Adrenal gland (tissue), 9 donors: ENCODE measurements at regions not wholly inside any gene's neighbourhood (a gene's known extent, or its start where the extent isn't known, plus 50 kb on each side); places are given as distances from the start of the nearest gene placed in this dataset.

Experiments
- DNase-seq, 7 donors: peaks; one replicate each; pipeline ENCODE4 v3.0.0-alpha.2; 2019 to 2020
- H3K27ac ChIP-seq, 5 donors: fragments of 200-600 bp; sonication (generic) in 4 of 5; 1 replicate in 3 of 5; 2 replicates in 2 of 5; pipeline versions ENCODE4 v1.5.1 to v1.8.0; 2016 to 2020; ENCODE audit warnings: mild to moderate bottlenecking in 1 of 5
- H3K27me3 ChIP-seq: fragments of 200-600 bp; 2 replicates; pipeline ENCODE4 v1.8.0; 2021
- H3K36me3 ChIP-seq, 2 donors: fragments of 200-600 bp; replicated peaks in 1 of 2; 1 replicate in 1 of 2; 2 replicates in 1 of 2; pipeline versions ENCODE4 v1.5.1 to v1.8.0; 2018 to 2022
- H3K4me1 ChIP-seq, 2 donors: fragments of 200-600 bp; replicated peaks in 1 of 2; 1 replicate in 1 of 2; 2 replicates in 1 of 2; pipeline versions ENCODE4 v1.5.1 to v1.8.0; 2018 to 2021
- H3K4me3 ChIP-seq, 4 donors: fragments of 200-600 bp; sonication (generic) in 3 of 4; one replicate each; pipeline ENCODE4 v1.5.1; 2016 to 2018
- H3K9me3 ChIP-seq, 3 donors: fragments of 200-600 bp; sonication (generic) in 1 of 3; replicated peaks in 1 of 3; 1 replicate in 2 of 3; 2 replicates in 1 of 3; pipeline versions ENCODE4 v1.5.1 to v1.8.0; 2016 to 2021
- POLR2A ChIP-seq, 2 donors: fragments of 450-650 bp; IDR thresholded peaks; one replicate each; pipeline ENCODE4 v1.6.1; 2017; ENCODE audit warnings: antibody characterized with exemption in 2 of 2, mild to moderate bottlenecking in 2 of 2, moderate library complexity in 1 of 2
- WGBS, 4 donors: extraction: QIAGEN DNeasy Blood & Tissue Kit in 2 of 4; methylation state at CpG; one replicate each; pipeline versions ENCODE4 v1.1.5 to v1.1.7; 2013 to 2017; 5-methylcytosine and 5-hydroxymethylcytosine counted together
- intact Hi-C, 2 donors: fragments of 100-400 bp; cut with DNase I; formaldehyde crosslinking; loops; one replicate each; pipeline versions ENCODE4 v1.14.1 to v1.15.0; 2022 to 2023
- TF ChIP-seq, protein P1 (sequence below), 6 experiments: fragments of 450-650 bp in 4 of 6; fragments of 200-600 bp in 2 of 6; sonication (generic) in 1 of 6; IDR thresholded peaks; 1 replicate in 5 of 6; 2 replicates in 1 of 6; pipeline versions ENCODE4 v1.5.1 to v1.8.0; 2016 to 2021; ENCODE audit warnings: antibody characterized with exemption in 6 of 6, mild to moderate bottlenecking in 2 of 6, moderate library complexity in 1 of 6
- donor health status: healthy with polysubstance abuse.
- donor health status: Bipolar disorder and iron deficiency.
- donor health status: DM: yes; HTN: yes; CAD: no.
- donor health status: DM: no; HTN: no; CAD: no.
- donor health status: DM: no; HTN: no; CAD: no.

DNA sequence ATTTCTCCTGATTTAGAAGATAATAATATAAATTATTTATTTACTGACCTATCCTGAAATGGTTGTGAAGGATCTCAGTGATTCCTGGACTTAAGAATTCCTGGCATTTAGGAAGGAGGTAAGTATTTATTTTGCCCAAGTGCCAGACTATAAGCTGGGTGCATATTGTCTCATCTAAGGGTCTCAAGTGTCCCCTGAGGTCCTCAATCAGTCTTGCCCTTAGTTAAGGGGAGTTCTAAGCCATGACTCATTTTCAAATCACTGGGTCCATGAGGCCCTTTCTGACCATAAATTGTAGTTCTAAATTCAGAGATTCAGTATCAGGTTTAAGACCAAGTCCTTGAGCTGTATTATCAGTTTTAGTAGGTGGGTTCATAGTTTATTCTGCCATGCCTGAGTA is 251.6 kb upstream of the MEOX2 start:
- no peak for DNase-seq
- H3K27ac ChIP-seq: no peak overlapping the region
- no peak overlapping the region for H3K4me3 ChIP-seq
- no peaks in the 10 kb centered on the region for H3K27me3 ChIP-seq
- no peaks in the 10 kb centered on the region for H3K9me3 ChIP-seq
- no peaks in the 10 kb centered on the region for H3K4me1 ChIP-seq
- intact Hi-C loops: no loop called here
- TF ChIP-seq, protein P1, sequence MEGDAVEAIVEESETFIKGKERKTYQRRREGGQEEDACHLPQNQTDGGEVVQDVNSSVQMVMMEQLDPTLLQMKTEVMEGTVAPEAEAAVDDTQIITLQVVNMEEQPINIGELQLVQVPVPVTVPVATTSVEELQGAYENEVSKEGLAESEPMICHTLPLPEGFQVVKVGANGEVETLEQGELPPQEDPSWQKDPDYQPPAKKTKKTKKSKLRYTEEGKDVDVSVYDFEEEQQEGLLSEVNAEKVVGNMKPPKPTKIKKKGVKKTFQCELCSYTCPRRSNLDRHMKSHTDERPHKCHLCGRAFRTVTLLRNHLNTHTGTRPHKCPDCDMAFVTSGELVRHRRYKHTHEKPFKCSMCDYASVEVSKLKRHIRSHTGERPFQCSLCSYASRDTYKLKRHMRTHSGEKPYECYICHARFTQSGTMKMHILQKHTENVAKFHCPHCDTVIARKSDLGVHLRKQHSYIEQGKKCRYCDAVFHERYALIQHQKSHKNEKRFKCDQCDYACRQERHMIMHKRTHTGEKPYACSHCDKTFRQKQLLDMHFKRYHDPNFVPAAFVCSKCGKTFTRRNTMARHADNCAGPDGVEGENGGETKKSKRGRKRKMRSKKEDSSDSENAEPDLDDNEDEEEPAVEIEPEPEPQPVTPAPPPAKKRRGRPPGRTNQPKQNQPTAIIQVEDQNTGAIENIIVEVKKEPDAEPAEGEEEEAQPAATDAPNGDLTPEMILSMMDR (IDR thresholded peaks at IDR 0.05): no peak
- no peak for TF ChIP-seq POLR2A (IDR thresholded peaks at IDR 0.05)
- no peaks in the 10 kb centered on the region for H3K36me3 ChIP-seq

DNA sequence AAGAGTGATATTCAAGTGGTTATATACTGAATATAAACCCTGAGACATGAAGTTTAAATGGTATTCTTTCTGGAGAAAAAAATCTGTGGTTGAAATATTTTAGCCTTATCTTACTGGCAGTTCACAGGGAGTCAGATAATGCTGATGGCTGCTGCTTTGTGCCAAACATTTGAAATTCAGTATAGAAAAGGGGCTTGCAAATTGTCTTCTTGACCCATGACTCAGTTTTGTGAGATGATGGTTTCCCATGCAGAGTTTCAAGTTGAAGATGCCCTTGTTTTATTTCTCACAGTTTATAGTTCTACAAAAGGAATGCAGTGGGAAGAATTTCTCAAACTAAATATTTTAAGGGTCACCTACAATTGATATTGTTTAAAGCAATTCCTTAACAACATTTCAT is 251.1 kb upstream of the MEOX2 start:
- TF ChIP-seq, protein P1 (IDR thresholded peaks at IDR 0.05): no peak
- TF ChIP-seq POLR2A (IDR thresholded peaks at IDR 0.05): no peak

DNA sequence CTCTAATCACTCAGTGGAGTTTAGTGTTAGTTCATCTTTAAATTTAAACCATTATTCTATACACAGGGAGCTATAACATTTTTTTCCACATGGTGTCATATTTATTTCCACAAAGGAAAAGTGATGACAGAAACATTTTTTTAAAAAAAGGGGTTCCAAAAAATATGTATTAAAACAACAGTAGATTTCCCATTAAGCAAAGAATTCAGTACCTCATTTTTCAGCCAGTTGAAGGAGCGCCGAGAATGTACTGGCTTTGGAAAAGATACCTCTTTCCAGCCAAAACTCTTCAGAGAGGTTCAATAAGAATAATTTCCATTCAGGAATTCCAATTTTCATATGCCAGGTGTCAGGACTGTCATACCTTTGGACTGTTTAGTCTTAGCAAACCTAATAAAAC is 250.5 kb upstream of the MEOX2 start:
- H3K27ac ChIP-seq: no peak overlapping the region

More for the DNA sequence above, 251.1 kb upstream of the MEOX2 start:
- H3K9me3 ChIP-seq: no peaks in the 10 kb centered on the region
- intact Hi-C loops: no loop called here
- H3K36me3 ChIP-seq: no peaks in the 10 kb centered on the region
- H3K27ac ChIP-seq: no peak overlapping the region
- no peak overlapping the region for H3K4me3 ChIP-seq
- H3K27me3 ChIP-seq: no peaks in the 10 kb centered on the region
- H3K4me1 ChIP-seq: no peaks in the 10 kb centered on the region
- no peak for DNase-seq

DNA sequence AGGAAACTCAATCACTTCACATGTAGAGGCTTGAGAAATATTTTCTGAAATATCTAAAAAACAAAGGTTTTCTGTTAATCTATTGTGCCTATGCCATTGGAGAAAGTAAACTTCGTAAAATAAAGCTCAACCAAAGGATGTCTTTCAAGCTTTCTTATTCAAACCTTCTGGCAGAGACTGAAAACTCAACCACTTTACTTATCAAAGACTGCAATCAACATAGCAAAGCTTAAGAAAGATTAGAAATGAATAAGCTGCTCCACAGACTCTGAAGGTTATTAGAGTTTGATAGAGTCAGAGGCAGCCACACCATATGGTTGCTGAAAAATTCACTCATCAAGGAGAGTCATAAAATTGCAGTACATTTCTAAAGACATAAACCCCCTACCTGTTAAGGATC is 245.8 kb upstream of the MEOX2 start:
- H3K36me3 ChIP-seq: no peaks in the 10 kb centered on the region
- no peaks in the 10 kb centered on the region for H3K27me3 ChIP-seq
- intact Hi-C loops: no loop called here
- H3K4me3 ChIP-seq: no peak overlapping the region
- no peak overlapping the region for H3K27ac ChIP-seq
- TF ChIP-seq, protein P1 (IDR thresholded peaks at IDR 0.05): no peak
- no peak for TF ChIP-seq POLR2A (IDR thresholded peaks at IDR 0.05)
- no peaks in the 10 kb centered on the region for H3K4me1 ChIP-seq
- H3K9me3 ChIP-seq: no peaks in the 10 kb centered on the region
- WGBS, 4 donors: 63 to 83% (median 79%) methylated on average over 1 of the region's 1 CpG
- DNase-seq: no peak

More for the DNA sequence above, 250.5 kb upstream of the MEOX2 start:
- no peak for TF ChIP-seq POLR2A (IDR thresholded peaks at IDR 0.05)
- TF ChIP-seq, protein P1 (IDR thresholded peaks at IDR 0.05): no peak
- Histone ChIP-seq H3K9me3 (no peaks in the 10 kb centered on the region), H3K36me3 (no peaks in the 10 kb centered on the region), H3K4me1 (no peaks in the 10 kb centered on the region), H3K4me3 (no peak overlapping the region), H3K27me3 (no peaks in the 10 kb centered on the region)
- intact Hi-C loops: no loop called here
- DNase-seq: no peak
- WGBS, 4 donors: 78 to 95% (median 84%) methylated on average over 2 of the region's 2 CpGs
